Astrocyte of the cerebellum (primary cell): ENCODE measurements at regions not wholly inside any gene's neighbourhood (a gene's known extent, or its start where the extent isn't known, plus 50 kb on each side); places are given as distances from the start of the nearest gene placed in this dataset.

Experiments
- DNase-seq: peaks from one replicate; pipeline ENCODE4 v3.0.0-alpha.2; 2011; ENCODE audit warnings: low read depth
- H3K4me3 ChIP-seq: 2 replicates; pipeline ENCODE4 v1.5.1; 2011; ENCODE audit warnings: mild to moderate bottlenecking, low read depth, low read length, moderate library complexity
- in situ Hi-C: cut with HindIII; loops from 2 replicates; pipeline ENCODE4 v1.10.0; 2017; ENCODE audit warnings: low sequenced_read_pairs
- TF ChIP-seq, protein P1 (sequence below): IDR thresholded peaks from 2 replicates; pipeline ENCODE4 v1.5.1; 2012; ENCODE audit warnings: low read length, low read depth, moderate library complexity, mild to moderate bottlenecking; ENCODE audit errors: missing control alignments

DNA sequence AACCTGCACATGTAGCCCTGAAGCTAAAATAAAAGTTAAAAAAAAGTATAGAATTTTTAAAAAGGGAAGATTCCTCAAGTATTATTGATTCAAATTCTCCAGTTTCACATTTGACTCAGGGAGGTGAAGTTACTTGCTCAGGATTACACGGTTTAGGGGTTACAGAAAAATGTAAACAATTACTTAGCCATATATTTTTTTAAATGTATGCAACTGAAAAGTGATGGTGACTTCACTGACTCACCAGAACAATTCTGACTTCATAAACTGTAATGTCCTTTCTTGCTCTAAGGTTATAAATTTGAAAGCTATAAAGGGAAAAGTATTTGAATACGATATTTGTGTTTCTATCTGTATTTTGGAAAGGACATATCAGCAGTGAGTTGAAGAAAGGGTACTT is 371.2 kb downstream of the SPRY1 start:
- in situ Hi-C loops, result no loop called here
- no peak overlapping the region for H3K4me3 ChIP-seq
- no peak for DNase-seq
- TF ChIP-seq, protein P1, sequence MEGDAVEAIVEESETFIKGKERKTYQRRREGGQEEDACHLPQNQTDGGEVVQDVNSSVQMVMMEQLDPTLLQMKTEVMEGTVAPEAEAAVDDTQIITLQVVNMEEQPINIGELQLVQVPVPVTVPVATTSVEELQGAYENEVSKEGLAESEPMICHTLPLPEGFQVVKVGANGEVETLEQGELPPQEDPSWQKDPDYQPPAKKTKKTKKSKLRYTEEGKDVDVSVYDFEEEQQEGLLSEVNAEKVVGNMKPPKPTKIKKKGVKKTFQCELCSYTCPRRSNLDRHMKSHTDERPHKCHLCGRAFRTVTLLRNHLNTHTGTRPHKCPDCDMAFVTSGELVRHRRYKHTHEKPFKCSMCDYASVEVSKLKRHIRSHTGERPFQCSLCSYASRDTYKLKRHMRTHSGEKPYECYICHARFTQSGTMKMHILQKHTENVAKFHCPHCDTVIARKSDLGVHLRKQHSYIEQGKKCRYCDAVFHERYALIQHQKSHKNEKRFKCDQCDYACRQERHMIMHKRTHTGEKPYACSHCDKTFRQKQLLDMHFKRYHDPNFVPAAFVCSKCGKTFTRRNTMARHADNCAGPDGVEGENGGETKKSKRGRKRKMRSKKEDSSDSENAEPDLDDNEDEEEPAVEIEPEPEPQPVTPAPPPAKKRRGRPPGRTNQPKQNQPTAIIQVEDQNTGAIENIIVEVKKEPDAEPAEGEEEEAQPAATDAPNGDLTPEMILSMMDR, result no peak

DNA sequence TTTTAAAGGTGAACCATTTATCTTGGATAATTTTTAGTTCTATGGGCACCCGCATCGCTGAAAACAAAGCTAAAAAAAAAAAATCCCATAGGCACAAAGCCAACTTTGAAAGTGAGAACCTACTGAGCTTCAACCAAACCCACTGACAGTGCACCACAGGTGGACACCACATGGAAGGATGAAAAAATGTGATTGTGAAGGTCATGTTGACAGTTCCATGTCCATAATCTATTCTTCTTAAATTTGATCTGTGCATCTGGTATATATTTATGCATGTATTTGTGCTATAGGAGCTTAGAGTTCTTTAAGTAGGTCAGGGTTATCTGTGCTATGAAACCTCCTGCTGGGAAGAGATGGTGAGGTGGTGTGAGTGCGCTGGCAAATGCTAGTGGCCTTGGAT is 374.3 kb downstream of the SPRY1 start:
- in situ Hi-C loops, result no loop called here

DNA sequence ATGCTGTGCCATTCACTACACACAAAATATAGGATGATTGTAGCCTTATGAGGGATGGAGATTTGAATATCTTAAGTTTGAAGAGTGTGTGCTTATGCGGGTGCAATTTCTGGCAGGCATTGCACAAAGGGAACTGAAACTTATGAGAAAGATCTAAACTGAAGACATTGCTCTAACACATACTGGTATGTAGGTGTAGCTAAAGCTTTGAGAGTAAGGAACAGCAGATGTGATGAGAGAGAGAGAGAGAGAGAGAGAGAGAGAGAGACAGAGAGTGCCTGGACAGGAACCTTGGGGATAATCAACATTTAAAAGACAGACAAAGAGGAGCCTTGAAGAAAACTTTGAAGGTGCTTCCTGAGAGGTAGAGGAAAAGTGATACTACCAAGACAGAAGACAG is 379.7 kb downstream of the SPRY1 start:
- TF ChIP-seq, protein P1, result no peak
- no peak for DNase-seq
- in situ Hi-C loops, result no loop called here
- no peak overlapping the region for H3K4me3 ChIP-seq

More for the DNA sequence above, 374.3 kb downstream of the SPRY1 start:
- H3K4me3 ChIP-seq, result no peak overlapping the region
- no peak for DNase-seq
- TF ChIP-seq, protein P1, result no peak

DNA sequence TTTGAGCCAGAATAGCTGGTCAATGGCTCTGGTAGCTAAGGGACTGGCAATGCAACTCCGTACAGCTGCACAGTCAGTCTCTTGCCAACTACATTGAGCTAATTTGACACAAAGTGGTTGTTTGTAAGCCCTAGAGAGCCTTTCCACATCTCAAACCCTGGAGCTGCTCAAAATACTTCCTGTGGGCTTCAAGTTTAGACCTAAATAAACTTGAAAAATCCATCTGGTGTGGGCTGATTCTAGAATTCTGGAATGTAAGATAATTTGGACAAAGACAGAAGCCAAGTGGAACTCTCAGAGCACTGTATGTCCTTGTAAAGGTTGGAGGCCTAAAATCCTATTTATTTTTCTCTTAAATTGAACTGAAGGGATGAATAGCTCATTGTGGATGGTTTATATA is 380.8 kb downstream of the SPRY1 start:
- H3K4me3 ChIP-seq, result no peak overlapping the region
- in situ Hi-C loops, result no loop called here
- DNase-seq, result no peak
- TF ChIP-seq, protein P1, result no peak

DNA sequence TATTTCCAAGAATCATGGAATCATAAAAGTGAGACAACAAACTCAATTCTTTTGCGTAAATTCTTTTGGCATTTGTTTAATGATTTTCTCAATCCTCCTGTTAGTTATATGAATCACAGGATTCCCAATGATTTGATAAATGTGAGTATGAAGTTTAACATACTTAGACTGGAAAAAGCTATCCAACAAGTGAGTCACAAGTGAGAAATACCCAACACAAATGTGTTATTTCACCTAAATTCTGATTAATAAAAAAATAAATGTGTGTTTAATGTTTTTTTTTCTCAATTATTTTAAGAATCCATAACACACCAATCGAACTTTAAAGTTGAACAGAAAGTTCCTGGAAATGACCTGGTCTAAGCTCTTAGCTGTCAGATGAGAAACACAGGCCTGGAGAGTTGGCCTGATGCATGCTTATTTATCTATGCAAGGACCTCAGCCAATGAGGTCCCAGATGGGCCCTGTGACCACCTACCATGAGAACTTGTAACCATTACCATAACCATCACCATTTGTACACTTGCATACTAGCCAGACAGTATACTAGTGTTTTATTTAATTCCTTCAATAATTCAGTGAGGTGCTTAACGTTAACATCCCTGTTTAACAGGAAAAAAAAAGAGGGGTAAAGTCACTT is 386.7 kb downstream of the SPRY1 start:
- no peak overlapping the region for H3K4me3 ChIP-seq
- no peak for DNase-seq
- TF ChIP-seq, protein P1, result no peak

DNA sequence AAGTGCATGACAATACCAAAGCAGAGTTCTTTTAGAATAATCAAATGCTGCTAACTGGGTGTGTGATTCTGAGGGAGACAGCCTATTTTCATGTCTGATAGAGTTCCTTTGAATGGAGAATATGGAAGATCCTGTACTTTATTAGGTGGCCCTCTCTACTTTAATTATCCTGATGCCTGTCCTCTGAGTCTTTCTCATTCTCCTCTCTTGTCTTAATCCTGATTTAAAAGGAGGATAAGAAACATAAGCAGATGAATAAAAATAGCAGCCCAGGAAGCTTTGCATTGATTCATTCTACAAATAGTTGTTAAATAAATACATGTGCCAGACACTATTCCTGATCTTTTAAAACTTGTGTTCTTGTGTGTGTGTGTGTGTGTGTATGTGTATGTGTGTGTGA is 387.3 kb downstream of the SPRY1 start:
- TF ChIP-seq, protein P1, result no peak
- in situ Hi-C loops, result no loop called here
- no peak overlapping the region for H3K4me3 ChIP-seq
- DNase-seq, result no peak

More for the DNA sequence above, 386.7 kb downstream of the SPRY1 start:
- in situ Hi-C loops, result no loop called here
